Nephron (organoid): ENCODE measurements at regions not wholly inside any gene's neighbourhood (a gene's known extent, or its start where the extent isn't known, plus 50 kb on each side); places are given as distances from the start of the nearest gene placed in this dataset.

ENCODE experiments used
- H3K27ac Mint-ChIP-seq, 3 experiments: 2 replicates each; pipeline ENCODE4 v1.8.0; 2020; ENCODE audit warnings: mixed read lengths in 3 of 3, mild to moderate bottlenecking in 2 of 3, moderate library complexity in 1 of 3
- H3K27me3 Mint-ChIP-seq: 2 replicates; pipeline ENCODE4 v1.8.0; 2021; ENCODE audit warnings: low read depth, mild to moderate bottlenecking, moderate library complexity, mixed read lengths
- H3K36me3 Mint-ChIP-seq: 2 replicates; pipeline ENCODE4 v1.8.0; 2020; ENCODE audit warnings: low read depth, mixed read lengths
- H3K4me1 Mint-ChIP-seq: 2 replicates; pipeline ENCODE4 v1.8.0; 2020; ENCODE audit warnings: mixed read lengths
- H3K4me3 Mint-ChIP-seq, 3 experiments: 2 replicates each; pipeline ENCODE4 v1.8.0; 2020; ENCODE audit warnings: mild to moderate bottlenecking in 3 of 3, mixed read lengths in 3 of 3, moderate library complexity in 2 of 3
- H3K9me3 Mint-ChIP-seq: 2 replicates; pipeline ENCODE4 v1.8.0; 2020; ENCODE audit warnings: mixed read lengths
- TF ChIP-seq, protein P1 (sequence below), 3 experiments: fragments of 200-600 bp; sonication (generic); IDR thresholded peaks; one replicate each; pipeline ENCODE4 v1.5.0; 2021; ENCODE audit warnings: antibody characterized with exemption in 3 of 3; ENCODE audit not compliant: unreplicated experiment in 3 of 3

DNA sequence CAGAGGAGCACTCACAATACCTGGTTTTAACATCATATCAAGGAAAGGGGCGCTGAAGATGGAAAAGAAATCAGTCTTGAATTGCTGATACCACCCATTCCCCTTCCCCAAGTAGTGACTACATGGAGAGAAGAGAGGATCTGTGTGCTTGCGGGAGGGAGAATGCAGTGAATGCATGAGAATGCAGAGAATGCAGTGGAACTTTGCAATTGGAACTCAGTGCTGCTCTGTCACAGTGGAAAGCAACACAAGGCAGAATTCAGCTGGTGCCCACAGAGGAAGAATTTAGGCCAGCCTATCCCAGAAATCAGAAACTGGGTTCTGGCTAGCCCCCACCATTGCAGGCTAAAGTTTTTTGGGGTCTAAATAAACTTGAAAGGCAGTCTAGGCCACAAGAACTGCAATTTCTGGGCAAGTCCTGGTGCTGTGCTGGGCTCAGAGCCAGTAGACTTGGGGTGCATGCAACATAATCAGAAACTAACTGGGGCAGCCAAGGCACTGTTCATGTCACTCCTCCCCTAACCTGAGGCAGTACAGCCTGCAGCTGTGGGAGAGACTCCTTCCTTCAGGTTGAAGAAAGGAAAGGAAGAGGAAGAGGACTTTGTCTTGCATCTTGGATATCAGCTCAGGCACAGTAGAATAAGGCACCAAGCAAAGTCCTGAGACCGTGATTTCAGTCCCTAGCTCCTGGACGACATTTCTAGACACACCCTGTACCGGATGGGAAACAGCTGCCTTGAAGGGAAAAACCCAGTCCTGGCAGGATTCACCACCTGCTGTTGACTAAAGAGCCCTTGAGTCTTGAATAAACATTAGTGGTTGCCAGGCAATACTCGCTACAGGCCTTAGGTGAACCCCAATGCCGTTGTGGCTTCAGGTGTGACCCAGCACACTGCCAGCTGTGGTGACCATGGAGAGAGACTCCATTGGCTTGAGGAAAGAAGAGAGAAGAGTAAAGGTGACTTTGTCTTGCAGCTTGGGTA lies 329.3 kb downstream of the TBL1XR1 start:
- Mint-ChIP-seq H3K9me3 (peaks cover 41% of the 10 kb centered on the region), H3K27ac (no peak overlapping the region), H3K36me3 (no peaks in the 10 kb centered on the region), H3K27me3 (no peaks in the 10 kb centered on the region), H3K4me1 (peaks cover 11% of the 10 kb centered on the region), H3K4me3 (peak overlapping the region in 1 of 3 experiments; percentile 3)
- TF ChIP-seq, protein P1, sequence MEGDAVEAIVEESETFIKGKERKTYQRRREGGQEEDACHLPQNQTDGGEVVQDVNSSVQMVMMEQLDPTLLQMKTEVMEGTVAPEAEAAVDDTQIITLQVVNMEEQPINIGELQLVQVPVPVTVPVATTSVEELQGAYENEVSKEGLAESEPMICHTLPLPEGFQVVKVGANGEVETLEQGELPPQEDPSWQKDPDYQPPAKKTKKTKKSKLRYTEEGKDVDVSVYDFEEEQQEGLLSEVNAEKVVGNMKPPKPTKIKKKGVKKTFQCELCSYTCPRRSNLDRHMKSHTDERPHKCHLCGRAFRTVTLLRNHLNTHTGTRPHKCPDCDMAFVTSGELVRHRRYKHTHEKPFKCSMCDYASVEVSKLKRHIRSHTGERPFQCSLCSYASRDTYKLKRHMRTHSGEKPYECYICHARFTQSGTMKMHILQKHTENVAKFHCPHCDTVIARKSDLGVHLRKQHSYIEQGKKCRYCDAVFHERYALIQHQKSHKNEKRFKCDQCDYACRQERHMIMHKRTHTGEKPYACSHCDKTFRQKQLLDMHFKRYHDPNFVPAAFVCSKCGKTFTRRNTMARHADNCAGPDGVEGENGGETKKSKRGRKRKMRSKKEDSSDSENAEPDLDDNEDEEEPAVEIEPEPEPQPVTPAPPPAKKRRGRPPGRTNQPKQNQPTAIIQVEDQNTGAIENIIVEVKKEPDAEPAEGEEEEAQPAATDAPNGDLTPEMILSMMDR (IDR thresholded peaks at IDR 0.05; ENCODE audit: unreplicated experiment in 3 of 3), result no peak

DNA sequence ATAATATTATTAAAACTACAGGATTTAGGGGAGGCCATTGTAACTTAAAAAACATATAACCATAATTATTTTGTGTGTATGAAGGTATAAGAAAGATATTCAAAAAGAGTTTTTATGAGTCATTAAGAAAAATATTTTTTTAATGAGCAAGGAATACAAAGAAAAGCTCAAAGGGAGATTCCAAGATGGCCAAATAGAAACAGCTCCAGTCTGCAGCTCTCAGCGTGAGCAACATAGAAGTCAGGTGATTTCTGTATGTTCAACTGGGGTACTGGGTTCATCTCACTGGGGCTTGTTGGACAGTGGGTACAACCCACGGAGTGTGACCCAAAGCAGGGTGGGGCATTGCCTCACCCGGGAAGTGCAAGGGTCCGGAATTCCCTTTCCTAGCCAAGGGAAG lies 336.1 kb downstream of the TBL1XR1 start:
- Mint-ChIP-seq H3K36me3 (no peaks in the 10 kb centered on the region), H3K4me3 (no peak overlapping the region), H3K9me3 (peaks cover 28% of the 10 kb centered on the region), H3K4me1 (no peaks in the 10 kb centered on the region), H3K27me3 (no peaks in the 10 kb centered on the region), H3K27ac (no peak overlapping the region)
- TF ChIP-seq, protein P1 (IDR thresholded peaks at IDR 0.05; ENCODE audit: unreplicated experiment in 3 of 3), result no peak

DNA sequence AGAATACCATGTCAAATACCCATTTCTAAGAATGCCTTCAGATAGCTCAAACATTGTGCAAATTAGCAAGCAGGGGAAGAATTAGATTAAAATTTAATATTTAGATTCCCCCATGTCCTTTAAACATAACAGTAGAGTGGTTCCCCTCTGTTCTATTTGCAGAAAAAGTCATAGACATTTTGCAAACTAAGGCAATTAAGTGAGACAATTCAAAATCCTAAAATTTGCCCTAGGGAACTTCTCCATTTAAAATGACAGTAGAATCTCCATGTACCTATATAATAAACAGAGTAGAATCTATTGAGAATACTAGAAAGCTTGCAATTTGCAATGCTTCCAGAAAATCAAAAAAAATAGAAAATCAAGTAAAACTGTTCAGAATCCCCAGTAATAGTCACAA lies 340.6 kb downstream of the TBL1XR1 start:
- Mint-ChIP-seq H3K9me3 (peaks cover 4% of the 10 kb centered on the region), H3K4me3 (no peak overlapping the region), H3K4me1 (no peaks in the 10 kb centered on the region), H3K27ac (no peak overlapping the region), H3K36me3 (no peaks in the 10 kb centered on the region), H3K27me3 (no peaks in the 10 kb centered on the region)
- TF ChIP-seq, protein P1 (IDR thresholded peaks at IDR 0.05; ENCODE audit: unreplicated experiment in 3 of 3), result no peak

DNA sequence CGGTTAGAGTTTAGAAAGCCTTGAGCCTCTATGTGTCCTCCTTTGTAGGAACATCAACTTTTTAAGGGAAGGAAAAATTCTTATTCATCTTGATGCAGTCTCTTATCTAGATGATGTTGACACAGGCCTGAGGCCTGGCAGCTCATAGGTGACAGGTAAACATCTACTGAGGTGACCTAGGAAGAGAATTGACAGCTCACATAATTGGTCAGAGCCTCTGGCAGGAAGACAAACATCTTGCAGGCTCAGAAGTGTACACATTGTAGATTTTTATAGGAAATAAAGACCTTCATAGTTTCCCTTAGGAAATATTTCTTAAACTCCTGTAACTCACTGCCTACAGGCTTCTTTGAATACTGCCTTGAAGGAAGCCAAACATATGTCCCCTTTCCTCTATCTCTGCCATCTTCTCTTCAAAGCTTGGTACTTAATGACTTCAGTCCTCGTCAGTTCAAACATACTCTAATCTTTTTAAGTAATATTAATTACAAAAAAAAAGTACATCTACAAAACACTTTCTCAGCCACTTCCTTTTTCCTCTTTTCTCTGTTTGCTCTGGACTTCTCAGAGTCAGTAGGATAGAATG lies 341.3 kb downstream of the TBL1XR1 start:
- Mint-ChIP-seq H3K36me3 (no peaks in the 10 kb centered on the region), H3K27me3 (no peaks in the 10 kb centered on the region), H3K4me3 (no peak overlapping the region), H3K9me3 (peaks cover 4% of the 10 kb centered on the region), H3K27ac (no peak overlapping the region), H3K4me1 (no peaks in the 10 kb centered on the region)
- TF ChIP-seq, protein P1 (IDR thresholded peaks at IDR 0.05; ENCODE audit: unreplicated experiment in 3 of 3), result no peak

DNA sequence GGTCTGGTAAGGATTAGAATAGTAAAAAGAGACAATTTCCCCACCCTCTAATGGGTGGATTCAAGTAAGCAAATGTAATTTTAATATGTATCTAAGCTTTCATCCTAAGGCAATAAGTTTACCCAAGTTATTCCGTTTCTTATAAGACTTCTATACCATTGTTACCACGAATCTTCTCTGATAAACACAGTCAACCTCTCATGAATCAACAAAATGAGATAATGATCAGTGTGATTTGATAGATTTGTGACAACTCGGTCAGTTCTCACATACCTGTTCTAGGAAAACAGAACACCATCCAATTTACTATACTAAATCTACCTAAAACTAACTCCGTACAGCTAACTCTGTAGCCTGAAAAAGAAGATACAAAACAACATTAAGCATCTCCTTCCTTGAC lies 342.1 kb downstream of the TBL1XR1 start:
- H3K9me3 Mint-ChIP-seq, result no peaks in the 10 kb centered on the region
- H3K4me3 Mint-ChIP-seq, result no peak overlapping the region
- TF ChIP-seq, protein P1 (IDR thresholded peaks at IDR 0.05; ENCODE audit: unreplicated experiment in 3 of 3), result no peak
- H3K27me3 Mint-ChIP-seq, result no peaks in the 10 kb centered on the region
- H3K27ac Mint-ChIP-seq, result no peak overlapping the region
- H3K4me1 Mint-ChIP-seq, result no peaks in the 10 kb centered on the region
- H3K36me3 Mint-ChIP-seq, result no peaks in the 10 kb centered on the region
